ENCODE measurements at regions not wholly inside any gene's neighbourhood (a gene's known extent, or its start where the extent isn't known, plus 50 kb on each side); places are given as distances from the start of the nearest gene placed in this dataset.

GRCh38 chr9:13993632-13994185, 320.2 kb downstream of the NFIB start:
- H3K27me3 ChIP-seq (ENCODE audit: low read depth, low read length), result no peaks in the 10 kb centered on the region
- H3K9ac ChIP-seq (ENCODE audit: low read length), result no peak overlapping the region
- H3K4me3 ChIP-seq (ENCODE audit: low read length), result no peak overlapping the region
- no peaks in the 10 kb centered on the region for H3K4me1 ChIP-seq (ENCODE audit: low read length)
- no peak overlapping the region for H3K27ac ChIP-seq (ENCODE audit: low read length)
- no peak overlapping the region for H3K4me2 ChIP-seq (ENCODE audit: low read length)
- H4K20me1 ChIP-seq (ENCODE audit: insufficient read depth, low read length), result no peaks in the 10 kb centered on the region
- no peaks in the 10 kb centered on the region for H3K79me2 ChIP-seq (ENCODE audit: low read length)
- H3K9me3 ChIP-seq (ENCODE audit: insufficient read depth, low read length), result no peaks in the 10 kb centered on the region
- TF ChIP-seq, protein P1, sequence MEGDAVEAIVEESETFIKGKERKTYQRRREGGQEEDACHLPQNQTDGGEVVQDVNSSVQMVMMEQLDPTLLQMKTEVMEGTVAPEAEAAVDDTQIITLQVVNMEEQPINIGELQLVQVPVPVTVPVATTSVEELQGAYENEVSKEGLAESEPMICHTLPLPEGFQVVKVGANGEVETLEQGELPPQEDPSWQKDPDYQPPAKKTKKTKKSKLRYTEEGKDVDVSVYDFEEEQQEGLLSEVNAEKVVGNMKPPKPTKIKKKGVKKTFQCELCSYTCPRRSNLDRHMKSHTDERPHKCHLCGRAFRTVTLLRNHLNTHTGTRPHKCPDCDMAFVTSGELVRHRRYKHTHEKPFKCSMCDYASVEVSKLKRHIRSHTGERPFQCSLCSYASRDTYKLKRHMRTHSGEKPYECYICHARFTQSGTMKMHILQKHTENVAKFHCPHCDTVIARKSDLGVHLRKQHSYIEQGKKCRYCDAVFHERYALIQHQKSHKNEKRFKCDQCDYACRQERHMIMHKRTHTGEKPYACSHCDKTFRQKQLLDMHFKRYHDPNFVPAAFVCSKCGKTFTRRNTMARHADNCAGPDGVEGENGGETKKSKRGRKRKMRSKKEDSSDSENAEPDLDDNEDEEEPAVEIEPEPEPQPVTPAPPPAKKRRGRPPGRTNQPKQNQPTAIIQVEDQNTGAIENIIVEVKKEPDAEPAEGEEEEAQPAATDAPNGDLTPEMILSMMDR (IDR thresholded peaks at IDR 0.05; ENCODE audit: low read depth, low read length), result no peak
- TF ChIP-seq EZH2phosphoT487 (IDR thresholded peaks at IDR 0.05; ENCODE audit: low read depth), result no peak
- no peaks in the 10 kb centered on the region for H3K36me3 ChIP-seq (replicated peaks; ENCODE audit: low read depth, low read length)
- H2AFZ ChIP-seq (ENCODE audit: low read depth, low read length), result no peak overlapping the region

DNA sequence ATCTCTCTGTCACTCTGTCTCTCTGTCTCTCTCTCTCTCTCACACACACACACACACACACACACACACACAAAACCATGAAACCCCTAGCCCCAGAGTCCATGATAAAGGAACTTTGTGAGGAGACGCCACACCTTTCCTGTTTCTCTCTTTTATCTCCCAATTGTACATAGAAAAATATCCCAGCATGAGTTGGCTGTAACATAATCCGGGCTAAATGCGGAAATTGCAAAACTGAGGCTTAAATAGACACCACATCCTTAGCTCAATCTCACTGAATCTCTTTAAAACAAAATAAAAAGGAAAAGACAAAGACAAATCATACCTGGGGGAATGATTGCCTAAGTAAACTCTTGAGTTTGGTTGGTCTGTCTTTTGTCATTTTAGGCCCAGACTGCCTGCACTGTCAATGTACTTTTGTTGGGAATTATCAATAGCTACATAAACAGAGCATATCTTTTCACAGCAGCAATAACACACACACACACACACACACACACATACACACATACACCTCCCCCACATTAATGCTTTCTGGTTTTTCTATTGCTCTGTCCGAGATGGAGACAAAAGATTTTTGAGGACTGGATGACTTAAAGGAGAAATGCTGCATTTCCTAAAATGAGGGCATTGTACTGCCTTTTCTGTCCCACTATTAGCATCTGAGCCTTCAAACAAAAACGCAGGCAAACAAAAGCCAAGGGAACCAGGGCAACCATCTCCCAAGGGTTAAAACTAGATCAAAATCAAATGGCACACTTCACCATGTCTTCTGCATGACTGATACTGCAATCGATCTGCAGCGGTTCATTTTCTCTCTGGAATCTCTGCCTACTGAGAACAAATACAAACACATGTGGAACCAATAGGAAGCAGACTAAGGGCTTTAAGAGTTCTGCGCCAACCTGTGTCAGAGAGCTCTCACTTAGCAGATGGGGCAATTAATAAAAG, 321.5 kb downstream of the NFIB start:
- no peaks in the 10 kb centered on the region for H3K4me1 ChIP-seq (ENCODE audit: low read length)
- H3K27me3 ChIP-seq (ENCODE audit: low read depth, low read length), result no peaks in the 10 kb centered on the region
- TF ChIP-seq EZH2phosphoT487 (IDR thresholded peaks at IDR 0.05; ENCODE audit: low read depth), result no peak
- TF ChIP-seq, protein P1 (IDR thresholded peaks at IDR 0.05; ENCODE audit: low read depth, low read length), result no peak
- no peaks in the 10 kb centered on the region for H3K9me3 ChIP-seq (ENCODE audit: insufficient read depth, low read length)
- no peak overlapping the region for H3K27ac ChIP-seq (ENCODE audit: low read length)
- no peak overlapping the region for H3K4me2 ChIP-seq (ENCODE audit: low read length)
- no peak overlapping the region for H3K9ac ChIP-seq (ENCODE audit: low read length)
- no peaks in the 10 kb centered on the region for H3K36me3 ChIP-seq (replicated peaks; ENCODE audit: low read depth, low read length)
- no peaks in the 10 kb centered on the region for H3K79me2 ChIP-seq (ENCODE audit: low read length)
- no peak overlapping the region for H2AFZ ChIP-seq (ENCODE audit: low read depth, low read length)
- H4K20me1 ChIP-seq (ENCODE audit: insufficient read depth, low read length), result no peaks in the 10 kb centered on the region
- no peak overlapping the region for H3K4me3 ChIP-seq (ENCODE audit: low read length)

DNA sequence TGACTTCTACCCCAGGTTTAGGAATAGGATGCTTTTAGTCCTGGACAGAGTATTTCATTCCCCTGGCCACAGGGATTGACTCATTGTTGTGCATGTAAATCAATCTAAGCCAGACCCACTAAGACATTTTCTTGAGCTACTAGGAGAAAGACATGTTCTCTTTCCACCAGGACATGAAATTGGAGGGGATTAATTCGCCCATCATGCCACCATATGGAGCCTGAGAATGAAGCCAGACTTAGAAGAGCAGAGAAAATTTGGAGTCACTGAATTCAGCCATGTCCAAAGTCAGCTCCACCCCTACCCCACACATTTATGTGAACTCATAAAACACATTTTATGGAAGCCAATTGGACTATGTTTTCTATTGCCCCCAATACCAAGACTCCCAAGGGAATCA, 322.5 kb downstream of the NFIB start:
- H4K20me1 ChIP-seq (ENCODE audit: insufficient read depth, low read length), result no peaks in the 10 kb centered on the region
- no peak overlapping the region for H3K4me3 ChIP-seq (ENCODE audit: low read length)
- H2AFZ ChIP-seq (ENCODE audit: low read depth, low read length), result no peak overlapping the region
- no peak for TF ChIP-seq EZH2phosphoT487 (IDR thresholded peaks at IDR 0.05; ENCODE audit: low read depth)
- TF ChIP-seq, protein P1 (IDR thresholded peaks at IDR 0.05; ENCODE audit: low read depth, low read length), result no peak
- H3K9me3 ChIP-seq (ENCODE audit: insufficient read depth, low read length), result no peaks in the 10 kb centered on the region
- H3K9ac ChIP-seq (ENCODE audit: low read length), result no peak overlapping the region
- H3K4me1 ChIP-seq (ENCODE audit: low read length), result no peaks in the 10 kb centered on the region
- no peaks in the 10 kb centered on the region for H3K36me3 ChIP-seq (replicated peaks; ENCODE audit: low read depth, low read length)
- H3K27me3 ChIP-seq (ENCODE audit: low read depth, low read length), result no peaks in the 10 kb centered on the region
- no peaks in the 10 kb centered on the region for H3K79me2 ChIP-seq (ENCODE audit: low read length)
- H3K4me2 ChIP-seq (ENCODE audit: low read length), result no peak overlapping the region
- no peak overlapping the region for H3K27ac ChIP-seq (ENCODE audit: low read length)

GRCh38 chr9:13990994-13991393, 322.9 kb downstream of the NFIB start:
- Histone ChIP-seq H2AFZ (ENCODE audit: low read depth, low read length) (no peak overlapping the region), H3K4me2 (ENCODE audit: low read length) (no peak overlapping the region), H3K4me3 (ENCODE audit: low read length) (no peak overlapping the region), H3K9ac (ENCODE audit: low read length) (no peak overlapping the region), H4K20me1 (ENCODE audit: insufficient read depth, low read length) (no peaks in the 10 kb centered on the region), H3K4me1 (ENCODE audit: low read length) (no peaks in the 10 kb centered on the region), H3K9me3 (ENCODE audit: insufficient read depth, low read length) (no peaks in the 10 kb centered on the region), H3K27ac (ENCODE audit: low read length) (no peak overlapping the region), H3K27me3 (ENCODE audit: low read depth, low read length) (no peaks in the 10 kb centered on the region), H3K36me3 (replicated peaks; ENCODE audit: low read depth, low read length) (no peaks in the 10 kb centered on the region), H3K79me2 (ENCODE audit: low read length) (no peaks in the 10 kb centered on the region)
- TF ChIP-seq, protein P1 (IDR thresholded peaks at IDR 0.05; ENCODE audit: low read depth, low read length), result no peak
- TF ChIP-seq EZH2phosphoT487 (IDR thresholded peaks at IDR 0.05; ENCODE audit: low read depth), result no peak

All from OCI-LY3 (cell line).